OCI-LY1 (cell line): ENCODE measurements at regions not wholly inside any gene's neighbourhood (a gene's known extent, or its start where the extent isn't known, plus 50 kb on each side); places are given as distances from the start of the nearest gene placed in this dataset.

Experiments used
- H2AFZ ChIP-seq: fragments of 200-600 bp; sonication (generic), shearing (Covaris generic); 2 replicates; pipeline ENCODE4 v1.6.0; 2014; ENCODE audit warnings: antibody characterized with exemption, mild to moderate bottlenecking, low read length
- H3F3A ChIP-seq: fragments of 200-600 bp; sonication (generic), shearing (Covaris generic); 2 replicates; pipeline ENCODE4 v1.6.0; 2014; ENCODE audit warnings: mild to moderate bottlenecking, antibody characterized with exemption, low read length, moderate library complexity; ENCODE audit not compliant: insufficient read depth
- H3K27ac ChIP-seq: fragments of 200-600 bp; sonication (generic); 2 replicates; pipeline ENCODE4 v1.5.1; 2014; ENCODE audit warnings: low read length, mixed run types, mild to moderate bottlenecking, low read depth; ENCODE audit not compliant: poor library complexity, severe bottlenecking
- H3K27me3 ChIP-seq: fragments of 200-600 bp; sonication (generic); 2 replicates; pipeline ENCODE4 v1.6.0; 2014; ENCODE audit warnings: antibody characterized with exemption, mild to moderate bottlenecking, low read length, moderate library complexity; ENCODE audit not compliant: insufficient read depth
- H3K36me3 ChIP-seq: fragments of 200-600 bp; sonication (generic); 2 replicates; pipeline ENCODE4 v1.6.1; 2014; ENCODE audit warnings: mild to moderate bottlenecking, antibody characterized with exemption, low read length, moderate library complexity, mixed read lengths; ENCODE audit not compliant: insufficient read depth
- H3K4me1 ChIP-seq: fragments of 200-600 bp; sonication (generic); 2 replicates; pipeline ENCODE4 v1.5.1; 2014; ENCODE audit warnings: mild to moderate bottlenecking, low read length, moderate library complexity; ENCODE audit not compliant: insufficient read depth, severe bottlenecking
- H3K4me2 ChIP-seq: fragments of 200-600 bp; sonication (generic), shearing (Covaris generic); 2 replicates; pipeline ENCODE4 v1.6.1; 2014; ENCODE audit warnings: low read length
- H3K4me3 ChIP-seq: fragments of 200-600 bp; sonication (generic); 2 replicates; pipeline ENCODE4 v1.5.1; 2014; ENCODE audit warnings: low read length, low read depth, mild to moderate bottlenecking, mixed read lengths; ENCODE audit not compliant: poor library complexity, severe bottlenecking
- H3K79me2 ChIP-seq: fragments of 200-600 bp; shearing (Covaris generic); 2 replicates; pipeline ENCODE4 v1.6.1; 2016; ENCODE audit warnings: mixed run types, low read length, mixed read lengths; ENCODE audit not compliant: insufficient read depth
- H3K9ac ChIP-seq: fragments of 200-600 bp; sonication (generic), shearing (Covaris generic); 2 replicates; pipeline ENCODE4 v1.6.1; 2014; ENCODE audit warnings: mild to moderate bottlenecking, low read length, mixed read lengths
- H3K9me2 ChIP-seq: fragments of 200-600 bp; sonication (generic), shearing (Covaris generic); 2 replicates; pipeline ENCODE4 v1.6.1; 2014; ENCODE audit warnings: low read depth, mild to moderate bottlenecking, low read length, mixed read lengths
- H3K9me3 ChIP-seq: fragments of 200-600 bp; shearing (Covaris generic); 2 replicates; pipeline ENCODE4 v1.6.1; 2014; ENCODE audit warnings: low read length, mixed read lengths
- H4K20me1 ChIP-seq: fragments of 200-600 bp; sonication (generic), shearing (Covaris generic); 2 replicates; pipeline ENCODE4 v1.6.0; 2016; ENCODE audit warnings: mild to moderate bottlenecking, low read length; ENCODE audit not compliant: insufficient read depth
- CTCF ChIP-seq: fragments of 200-600 bp; sonication (generic), shearing (Covaris generic); IDR thresholded peaks from 2 replicates; pipeline ENCODE4 v1.5.1; 2017; ENCODE audit warnings: mild to moderate bottlenecking, antibody characterized with exemption, low read length, moderate library complexity, mixed read lengths
- EZH2 ChIP-seq: fragments of 200-600 bp; sonication (generic), shearing (Covaris generic); IDR thresholded peaks from 2 replicates; pipeline ENCODE4 v1.8.0; 2017; ENCODE audit warnings: borderline replicate concordance, mixed run types, mild to moderate bottlenecking, antibody characterized with exemption, low read length, moderate library complexity, mixed read lengths

- Histone ChIP-seq H3F3A (no peaks in the 10 kb centered on the region), H3K79me2 (no peaks in the 10 kb centered on the region), H3K9ac (no peak overlapping the region), H3K27me3 (no peaks in the 10 kb centered on the region), H3K9me2 (no peaks in the 10 kb centered on the region), H3K4me3 (no peak overlapping the region), H3K36me3 (no peaks in the 10 kb centered on the region), H4K20me1 (no peaks in the 10 kb centered on the region), H3K4me1 (no peaks in the 10 kb centered on the region), H3K9me3 (no peaks in the 10 kb centered on the region), H3K4me2 (no peak overlapping the region), H3K27ac (no peak overlapping the region), H2AFZ (no peak overlapping the region)
- TF ChIP-seq EZH2 = no peak
- TF ChIP-seq CTCF = no peak
Observed at GRCh38 chr3:178054471-178054870, 481.8 kb upstream of the KCNMB2 start.

- Histone ChIP-seq H3F3A (no peaks in the 10 kb centered on the region), H3K9ac (no peak overlapping the region), H3K36me3 (no peaks in the 10 kb centered on the region), H3K4me1 (no peaks in the 10 kb centered on the region), H3K79me2 (no peaks in the 10 kb centered on the region), H4K20me1 (no peaks in the 10 kb centered on the region), H3K9me3 (no peaks in the 10 kb centered on the region), H3K27ac (no peak overlapping the region), H3K4me2 (no peak overlapping the region), H3K27me3 (no peaks in the 10 kb centered on the region), H3K9me2 (no peaks in the 10 kb centered on the region), H3K4me3 (no peak overlapping the region), H2AFZ (no peak overlapping the region)
- TF ChIP-seq EZH2 (no peak), CTCF (no peak)
Observed at GRCh38 chr3:178055939-178056338, 480.3 kb upstream of the KCNMB2 start.

- no peaks in the 10 kb centered on the region for H3K9me2 ChIP-seq
- no peaks in the 10 kb centered on the region for H3K79me2 ChIP-seq
- no peaks in the 10 kb centered on the region for H3K27me3 ChIP-seq
- no peak for TF ChIP-seq EZH2
- TF ChIP-seq CTCF = no peak
- no peaks in the 10 kb centered on the region for H4K20me1 ChIP-seq
- H3K4me1 ChIP-seq = no peaks in the 10 kb centered on the region
- no peak overlapping the region for H2AFZ ChIP-seq
- H3K36me3 ChIP-seq = no peaks in the 10 kb centered on the region
- H3K4me2 ChIP-seq = no peak overlapping the region
- no peak overlapping the region for H3K4me3 ChIP-seq
- no peak overlapping the region for H3K27ac ChIP-seq
- H3F3A ChIP-seq = no peaks in the 10 kb centered on the region
- no peaks in the 10 kb centered on the region for H3K9me3 ChIP-seq
- H3K9ac ChIP-seq = no peak overlapping the region
Observed at GRCh38 chr3:178056868-178057267, 479.4 kb upstream of the KCNMB2 start.
